DOHH2 (cell line): ENCODE measurements at regions not wholly inside any gene's neighbourhood (a gene's known extent, or its start where the extent isn't known, plus 50 kb on each side); places are given as distances from the start of the nearest gene placed in this dataset.

Experiments used
- CTCF ChIP-seq: fragments of 200-600 bp; sonication (generic); IDR thresholded peaks from one replicate; pipeline ENCODE4 v1.5.1; 2014; ENCODE audit warnings: antibody characterized with exemption, mild to moderate bottlenecking, low read depth, low read length; ENCODE audit not compliant: poor library complexity, severe bottlenecking
- EZH2phosphoT487 ChIP-seq: fragments of 200-600 bp; sonication (generic); IDR thresholded peaks from 2 replicates; pipeline ENCODE4 v1.6.1; 2017; ENCODE audit warnings: borderline replicate concordance, mild to moderate bottlenecking, antibody characterized with exemption, low read length, moderate library complexity, mixed read lengths

- TF ChIP-seq CTCF = no peak
- TF ChIP-seq EZH2phosphoT487 = no peak
These were observed 1548.6 kb upstream of the TMEM132C start for GRCh38 chr12:126718365-126718764.
